Stimulated activated naive CD8-positive, alpha-beta T cell treated with anti-CD3 and anti-CD28 coated beads, Interleukin-15, amount 100 ng/mL, for 72 hours (primary cell): ENCODE measurements at regions not wholly inside any gene's neighbourhood (a gene's known extent, or its start where the extent isn't known, plus 50 kb on each side); places are given as distances from the start of the nearest gene placed in this dataset.

Source experiments
- ATAC-seq: fragments of 150-1000 bp; cut with Tn5 transposase; 2 replicates; pipeline ENCODE4 v1.10.0; 2021; ENCODE audit warnings: mild to moderate bottlenecking, moderate library complexity
- DNase-seq, 2 donors: peaks; one replicate each; pipeline ENCODE4 v3.0.0; 2021 to 2022
- H3K27ac Mint-ChIP-seq, 2 donors: one replicate each; pipeline ENCODE4 v1.8.0; 2022; ENCODE audit warnings: mild to moderate bottlenecking in 2 of 2, mixed read lengths in 2 of 2, moderate library complexity in 2 of 2
- H3K27me3 Mint-ChIP-seq: one replicate; pipeline ENCODE4 v1.8.0; 2022; ENCODE audit warnings: mixed read lengths
- H3K4me1 Mint-ChIP-seq: one replicate; pipeline ENCODE4 v1.8.0; 2022; ENCODE audit warnings: mild to moderate bottlenecking, mixed read lengths
- H3K4me3 Mint-ChIP-seq, 2 donors: one replicate each; pipeline ENCODE4 v1.8.0; 2022; ENCODE audit warnings: mild to moderate bottlenecking in 2 of 2, mixed read lengths in 2 of 2, moderate library complexity in 1 of 2
- H3K9me3 Mint-ChIP-seq, 2 donors: one replicate each; pipeline ENCODE4 v1.8.0; 2022; ENCODE audit warnings: mixed read lengths in 2 of 2

GRCh38 chr2:193703411-193703810 lies 1508.7 kb upstream of the TMEFF2 start:
- peaks cover 0 to 5% of the 10 kb centered on the region in 2 donors for H3K9me3 Mint-ChIP-seq
- ATAC-seq: no peak
- no peaks in the 10 kb centered on the region for H3K27me3 Mint-ChIP-seq
- no peak for DNase-seq
- no peak overlapping the region for H3K4me3 Mint-ChIP-seq
- H3K4me1 Mint-ChIP-seq: no peaks in the 10 kb centered on the region
- no peak overlapping the region for H3K27ac Mint-ChIP-seq

DNA sequence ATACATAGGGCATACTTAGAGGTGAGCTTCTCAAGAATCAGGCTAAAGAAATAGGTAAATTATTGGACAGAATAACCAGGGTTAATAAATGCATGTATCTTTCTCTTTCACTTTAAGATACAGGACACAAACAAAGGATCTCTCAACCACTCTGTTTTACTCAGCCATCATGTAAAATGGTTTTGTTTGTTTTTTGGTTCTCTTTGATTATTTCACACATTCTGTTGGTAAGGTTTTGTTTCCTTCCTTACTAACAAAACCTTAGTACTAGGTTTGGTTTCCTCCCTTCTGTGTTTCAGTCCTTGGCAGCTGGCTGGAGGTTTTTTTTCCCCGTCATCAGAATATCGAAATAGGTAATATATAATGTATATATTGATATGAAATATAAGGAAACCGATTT lies 1506.8 kb upstream of the TMEFF2 start:
- ATAC-seq (no peak), DNase-seq (no peak)
- Mint-ChIP-seq H3K9me3 (no peaks in the 10 kb centered on the region), H3K27me3 (no peaks in the 10 kb centered on the region), H3K27ac (no peak overlapping the region), H3K4me1 (no peaks in the 10 kb centered on the region), H3K4me3 (no peak overlapping the region)

DNA sequence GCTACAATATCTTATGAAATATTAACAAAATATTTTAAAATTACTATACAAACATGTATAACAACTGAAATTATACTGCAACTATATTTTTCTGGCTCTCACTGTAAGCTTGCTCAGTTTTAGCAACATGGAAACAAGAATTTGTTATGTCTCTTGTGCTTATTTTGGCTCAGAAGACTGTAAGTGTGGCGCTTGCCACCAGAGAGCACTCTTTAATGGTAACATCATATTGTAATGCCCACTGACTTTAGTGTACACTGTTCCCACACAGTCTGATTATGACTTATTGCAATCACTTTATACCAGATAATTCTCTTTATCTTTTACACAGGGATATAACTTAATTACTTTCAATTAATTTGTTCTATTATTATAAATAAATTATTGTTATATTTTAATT lies 1500.6 kb upstream of the TMEFF2 start:
- no peak for ATAC-seq
- Mint-ChIP-seq H3K9me3 (no peaks in the 10 kb centered on the region), H3K4me3 (no peak overlapping the region), H3K27ac (no peak overlapping the region), H3K27me3 (no peaks in the 10 kb centered on the region), H3K4me1 (no peaks in the 10 kb centered on the region)
- no peak for DNase-seq

DNA sequence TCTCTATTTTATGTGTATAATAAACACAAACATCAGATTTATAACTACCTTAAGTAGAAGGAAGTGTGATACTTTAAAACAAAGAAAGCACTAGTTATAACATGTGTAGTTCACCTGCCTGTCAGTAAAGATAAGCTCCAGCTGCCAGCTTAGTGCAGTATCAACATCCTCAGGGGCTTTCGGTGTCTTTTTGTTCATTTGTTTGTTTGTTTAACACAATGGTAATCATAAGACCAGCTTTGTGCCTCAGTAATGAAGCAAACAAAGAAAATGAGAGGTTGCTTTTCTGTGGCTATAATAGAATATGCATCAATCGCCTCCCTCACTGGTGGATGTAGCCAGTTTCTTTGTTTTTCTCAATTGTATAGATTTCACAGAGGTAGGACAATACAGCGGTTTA lies 1499.0 kb upstream of the TMEFF2 start:
- Mint-ChIP-seq H3K9me3 (no peaks in the 10 kb centered on the region), H3K4me1 (no peaks in the 10 kb centered on the region), H3K27ac (no peak overlapping the region), H3K4me3 (no peak overlapping the region), H3K27me3 (no peaks in the 10 kb centered on the region)
- DNase-seq: no peak
- no peak for ATAC-seq

- DNase-seq: no peak
- H3K9me3 Mint-ChIP-seq: no peaks in the 10 kb centered on the region
- H3K4me1 Mint-ChIP-seq: no peaks in the 10 kb centered on the region
- H3K27ac Mint-ChIP-seq: no peak overlapping the region
- H3K4me3 Mint-ChIP-seq: no peak overlapping the region
- H3K27me3 Mint-ChIP-seq: no peaks in the 10 kb centered on the region
- ATAC-seq: no peak
Observed at GRCh38 chr2:193690572-193690971, 1495.8 kb upstream of the TMEFF2 start.

DNA sequence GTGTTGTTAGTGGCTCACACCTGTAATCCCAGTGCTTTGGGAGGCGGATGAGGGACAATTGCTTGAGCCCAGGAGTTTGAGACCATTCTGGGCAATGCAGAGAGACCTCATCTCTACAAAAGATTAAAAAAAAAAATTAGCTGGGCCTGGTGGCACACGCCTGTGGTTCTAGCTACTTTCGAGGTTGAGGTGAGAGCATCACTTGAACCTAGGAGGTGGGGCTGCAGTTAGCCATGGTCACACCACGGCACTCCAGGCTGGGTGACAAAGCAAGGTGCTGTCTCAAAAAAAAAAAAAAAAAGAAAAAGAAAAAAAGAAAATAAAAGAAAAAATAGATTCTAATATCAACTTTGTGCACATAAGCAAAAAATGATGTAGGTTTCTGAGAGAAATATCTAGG lies 1492.5 kb upstream of the TMEFF2 start:
- Mint-ChIP-seq H3K27ac (no peak overlapping the region), H3K27me3 (no peaks in the 10 kb centered on the region), H3K4me1 (no peaks in the 10 kb centered on the region), H3K9me3 (no peaks in the 10 kb centered on the region), H3K4me3 (no peak overlapping the region)
- ATAC-seq (no peak), DNase-seq (no peak)

DNA sequence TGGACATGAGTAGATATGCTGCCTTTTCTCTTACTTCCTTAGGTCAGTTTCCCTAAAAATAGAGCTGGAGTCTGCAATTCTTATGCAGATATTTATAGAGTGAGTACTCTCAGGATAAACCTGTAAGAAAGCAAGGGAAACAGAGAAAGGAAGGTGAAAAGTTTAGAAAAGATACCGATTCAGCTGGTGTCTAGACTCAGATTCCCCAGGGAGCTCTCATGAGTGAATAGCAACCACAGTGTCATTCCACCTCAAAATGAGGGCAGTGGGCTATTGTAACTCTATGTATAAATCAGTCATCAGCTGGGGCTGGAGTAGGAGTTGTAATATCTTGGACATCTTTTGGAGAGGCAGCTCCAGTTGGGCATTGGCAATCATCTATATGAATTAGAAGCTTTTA lies 1485.1 kb upstream of the TMEFF2 start:
- Mint-ChIP-seq H3K4me1 (no peaks in the 10 kb centered on the region), H3K27ac (no peak overlapping the region), H3K4me3 (no peak overlapping the region), H3K9me3 (no peaks in the 10 kb centered on the region), H3K27me3 (no peaks in the 10 kb centered on the region)
- ATAC-seq (no peak), DNase-seq (no peak)

DNA sequence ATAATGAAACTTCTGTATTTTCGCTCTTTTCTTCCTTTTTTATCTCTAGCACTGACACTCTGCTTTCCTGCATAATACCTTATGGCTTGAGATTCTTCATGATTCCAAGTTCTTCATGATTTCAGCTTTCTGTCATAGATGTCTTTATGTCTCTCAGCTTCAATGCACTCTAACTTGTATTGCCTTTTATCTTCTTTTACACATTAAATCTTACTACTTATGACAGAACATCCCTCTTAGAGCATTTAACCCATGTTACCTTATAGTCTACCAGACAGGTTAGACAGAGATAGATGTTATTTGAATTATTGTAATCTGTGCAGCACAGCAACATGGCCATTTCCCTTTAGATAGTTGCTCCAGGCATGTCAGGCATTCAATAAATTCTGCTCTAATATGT lies 1475.7 kb upstream of the TMEFF2 start:
- ATAC-seq (no peak), DNase-seq (no peak)
- Mint-ChIP-seq H3K27me3 (no peaks in the 10 kb centered on the region), H3K4me1 (no peaks in the 10 kb centered on the region), H3K9me3 (no peaks in the 10 kb centered on the region), H3K4me3 (no peak overlapping the region), H3K27ac (no peak overlapping the region)

GRCh38 chr2:193668557-193669323 lies 1474.0 kb upstream of the TMEFF2 start:
- Mint-ChIP-seq H3K4me1 (no peaks in the 10 kb centered on the region), H3K27ac (no peak overlapping the region), H3K4me3 (no peak overlapping the region), H3K27me3 (no peaks in the 10 kb centered on the region), H3K9me3 (no peaks in the 10 kb centered on the region)
- ATAC-seq (no peak), DNase-seq (no peak)

DNA sequence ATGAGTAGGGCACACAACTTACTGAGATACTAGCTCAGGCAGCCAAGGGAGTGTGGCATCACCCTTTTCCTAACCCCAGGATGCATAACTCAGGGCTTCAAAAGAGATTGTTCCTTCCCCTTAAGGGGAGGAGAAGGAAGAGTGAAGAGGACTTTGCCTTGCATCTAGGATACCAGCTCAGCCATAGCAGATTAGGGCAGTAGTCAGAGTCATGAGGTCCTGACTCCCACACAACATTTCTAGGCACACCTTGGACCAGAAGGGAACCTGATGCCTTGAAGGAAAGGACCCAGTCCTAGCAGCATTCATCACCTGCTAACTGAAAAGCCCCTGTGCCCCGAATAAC lies 1433.2 kb upstream of the TMEFF2 start:
- H3K27me3 Mint-ChIP-seq: no peaks in the 10 kb centered on the region
- H3K9me3 Mint-ChIP-seq: peaks cover 11 to 14% of the 10 kb centered on the region in 2 donors
- DNase-seq (no peak), ATAC-seq (no peak)
- H3K4me3 Mint-ChIP-seq: no peak overlapping the region
- no peak overlapping the region for H3K27ac Mint-ChIP-seq
- no peaks in the 10 kb centered on the region for H3K4me1 Mint-ChIP-seq

DNA sequence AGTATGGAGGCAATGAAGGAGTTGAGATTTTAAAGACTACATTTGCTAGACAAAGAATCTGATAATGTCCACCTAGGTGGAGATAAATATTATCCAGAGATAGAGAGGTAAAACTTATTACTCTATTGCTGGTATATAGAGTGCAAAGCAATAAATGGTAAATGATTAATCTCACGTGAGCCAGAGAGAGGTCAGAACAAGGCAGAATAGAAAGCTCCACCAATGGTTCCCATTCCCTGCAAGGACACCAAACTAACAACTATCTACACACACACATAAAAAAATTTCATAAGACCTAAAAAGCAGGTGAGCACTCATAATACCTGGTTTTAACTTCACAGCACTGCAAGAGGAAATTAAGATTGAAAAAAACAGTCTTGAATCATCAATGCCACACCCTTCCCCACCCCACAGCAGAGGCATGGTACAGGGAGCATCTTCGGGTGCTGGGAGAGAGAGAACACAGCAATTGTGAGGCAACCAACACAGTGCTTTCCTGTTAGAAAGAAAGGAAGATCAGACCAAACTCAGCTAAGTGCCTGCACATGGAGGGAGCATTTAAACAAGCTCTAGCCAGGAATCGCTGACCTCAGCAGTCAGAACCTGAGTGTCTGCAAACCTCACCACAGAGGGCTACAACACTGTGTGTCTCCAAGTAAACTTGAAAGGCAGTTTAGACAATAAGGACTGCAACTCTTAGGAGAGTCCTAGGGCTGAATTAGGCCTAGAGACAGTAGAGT lies 1432.6 kb upstream of the TMEFF2 start:
- Mint-ChIP-seq H3K27ac (peak overlapping the region; percentile 13 to 31), H3K4me1 (no peaks in the 10 kb centered on the region), H3K9me3 (peaks cover 11 to 14% of the 10 kb centered on the region in 2 donors), H3K4me3 (no peak overlapping the region), H3K27me3 (no peaks in the 10 kb centered on the region)
- ATAC-seq: no peak
- no peak for DNase-seq

DNA sequence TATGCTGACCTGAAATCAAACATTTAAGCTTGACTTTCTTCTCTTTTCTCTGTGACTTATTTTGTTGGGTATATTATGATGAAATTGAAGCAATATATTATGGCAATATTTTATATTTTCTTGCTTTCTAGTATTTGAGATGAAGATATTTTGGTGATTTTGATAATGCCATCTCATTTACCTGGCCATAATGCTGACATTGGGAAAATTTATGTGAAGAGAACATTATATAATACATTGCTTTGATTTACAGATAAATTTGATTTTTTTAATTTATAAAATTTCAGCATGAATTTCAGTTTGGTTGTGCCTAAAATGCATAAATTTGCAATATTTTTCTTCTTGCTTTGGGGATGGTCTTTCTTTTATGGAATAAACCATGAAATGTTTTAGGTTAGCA lies 1413.7 kb upstream of the TMEFF2 start:
- Mint-ChIP-seq H3K9me3 (peaks cover 0 to 6% of the 10 kb centered on the region in 2 donors), H3K4me3 (no peak overlapping the region), H3K27ac (no peak overlapping the region), H3K27me3 (no peaks in the 10 kb centered on the region), H3K4me1 (no peaks in the 10 kb centered on the region)
- DNase-seq (no peak), ATAC-seq (no peak)

DNA sequence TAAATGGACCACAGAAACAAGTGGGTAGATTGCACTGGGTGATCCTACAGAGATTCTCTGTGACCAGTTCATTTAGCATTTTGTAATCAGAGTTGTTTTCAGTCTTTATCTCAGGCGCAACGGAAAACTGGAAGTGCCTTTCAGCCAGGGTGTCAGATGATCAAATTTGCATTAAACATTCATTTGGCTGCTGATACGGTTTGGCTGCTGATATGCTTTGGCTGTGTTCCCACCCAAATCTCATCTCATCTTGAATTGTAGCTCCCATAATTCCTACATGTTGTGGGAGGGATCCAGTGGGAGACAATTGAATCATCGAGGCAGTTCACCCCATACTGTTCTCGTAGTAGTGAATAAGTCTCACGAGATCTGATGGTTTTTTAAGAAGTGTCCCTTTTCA lies 1396.1 kb upstream of the TMEFF2 start:
- no peak for ATAC-seq
- Mint-ChIP-seq H3K4me3 (no peak overlapping the region), H3K9me3 (peaks cover 10 to 26% of the 10 kb centered on the region in 2 donors), H3K4me1 (no peaks in the 10 kb centered on the region), H3K27ac (no peak overlapping the region), H3K27me3 (no peaks in the 10 kb centered on the region)
- DNase-seq: no peak

DNA sequence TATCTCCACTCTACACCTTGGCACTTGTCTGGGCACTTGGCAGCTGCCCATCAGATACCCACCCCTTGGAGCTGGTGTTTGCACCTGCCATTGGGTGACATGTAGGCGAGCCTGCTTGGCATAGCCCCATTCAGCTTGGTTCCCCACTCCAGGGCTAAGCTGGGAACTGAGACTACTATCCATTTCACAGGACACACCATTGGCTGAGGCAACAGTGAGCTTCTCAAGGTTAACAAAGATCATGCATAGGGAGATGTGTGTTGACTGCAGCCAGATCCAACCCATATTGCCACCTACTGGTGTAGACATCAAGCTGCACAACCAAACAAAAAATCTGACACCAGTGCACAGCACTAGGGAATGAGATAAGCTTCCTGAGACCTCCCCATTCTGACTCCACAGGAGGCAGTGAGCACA lies 1389.8 kb upstream of the TMEFF2 start:
- Mint-ChIP-seq H3K4me3 (no peak overlapping the region), H3K27ac (peak overlapping the region in 1 of 2 donors; percentile 24), H3K9me3 (no peaks in the 10 kb centered on the region), H3K4me1 (peaks cover 5% of the 10 kb centered on the region), H3K27me3 (no peaks in the 10 kb centered on the region)
- peak; percentile 61 for ATAC-seq
- DNase-seq: peak in 1 of 2 donors; percentile 8

DNA sequence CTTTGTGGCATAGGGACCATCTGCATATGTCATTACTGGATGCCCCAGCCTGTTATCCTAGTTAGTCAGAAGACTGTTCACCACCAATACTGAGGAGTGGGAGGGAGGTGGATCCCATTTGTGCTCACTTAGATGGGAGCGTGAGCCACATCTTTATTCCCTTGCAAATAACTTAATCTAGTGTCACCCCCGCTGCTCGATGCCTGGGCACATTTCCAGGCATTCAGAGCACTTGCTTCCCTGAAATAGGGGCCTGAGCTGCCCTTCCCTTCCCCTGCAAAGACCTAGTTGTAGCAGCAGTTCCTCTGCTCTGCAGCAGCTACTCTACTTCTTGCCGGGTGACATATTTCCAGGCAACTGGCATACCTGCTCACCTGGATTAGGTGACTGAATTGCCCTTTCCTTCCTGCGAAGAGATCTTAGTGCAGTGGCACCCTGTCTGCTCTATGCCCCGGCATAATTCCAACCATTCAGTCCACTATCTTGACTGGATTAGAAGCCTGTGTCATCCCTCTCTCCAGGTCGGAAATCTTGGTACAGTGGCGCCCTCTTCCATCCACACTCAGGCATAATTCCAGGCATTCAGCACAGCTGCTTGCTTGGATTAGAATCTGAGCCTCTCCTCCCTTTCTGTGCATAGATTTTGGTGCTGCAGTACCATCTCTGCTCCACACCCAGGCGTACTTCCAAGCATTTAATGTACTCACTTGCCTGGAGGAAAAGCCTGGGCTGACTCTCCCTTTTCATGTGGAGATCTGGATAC lies 1389.1 kb upstream of the TMEFF2 start:
- H3K27ac Mint-ChIP-seq: no peak overlapping the region
- no peaks in the 10 kb centered on the region for H3K27me3 Mint-ChIP-seq
- no peaks in the 10 kb centered on the region for H3K9me3 Mint-ChIP-seq
- ATAC-seq (no peak), DNase-seq (no peak)
- H3K4me3 Mint-ChIP-seq: no peak overlapping the region
- H3K4me1 Mint-ChIP-seq: peaks cover 5% of the 10 kb centered on the region

- DNase-seq: no peak
- Mint-ChIP-seq H3K9me3 (peaks cover 0 to 7% of the 10 kb centered on the region in 2 donors), H3K4me1 (peaks cover 5% of the 10 kb centered on the region), H3K27me3 (no peaks in the 10 kb centered on the region), H3K27ac (no peak overlapping the region), H3K4me3 (no peak overlapping the region)
- ATAC-seq: no peak
Observed at GRCh38 chr2:193581807-193582206, 1387.1 kb upstream of the TMEFF2 start.
